ENCODE measurements at regions not wholly inside any gene's neighbourhood (a gene's known extent, or its start where the extent isn't known, plus 50 kb on each side); places are given as distances from the start of the nearest gene placed in this dataset.

DNA sequence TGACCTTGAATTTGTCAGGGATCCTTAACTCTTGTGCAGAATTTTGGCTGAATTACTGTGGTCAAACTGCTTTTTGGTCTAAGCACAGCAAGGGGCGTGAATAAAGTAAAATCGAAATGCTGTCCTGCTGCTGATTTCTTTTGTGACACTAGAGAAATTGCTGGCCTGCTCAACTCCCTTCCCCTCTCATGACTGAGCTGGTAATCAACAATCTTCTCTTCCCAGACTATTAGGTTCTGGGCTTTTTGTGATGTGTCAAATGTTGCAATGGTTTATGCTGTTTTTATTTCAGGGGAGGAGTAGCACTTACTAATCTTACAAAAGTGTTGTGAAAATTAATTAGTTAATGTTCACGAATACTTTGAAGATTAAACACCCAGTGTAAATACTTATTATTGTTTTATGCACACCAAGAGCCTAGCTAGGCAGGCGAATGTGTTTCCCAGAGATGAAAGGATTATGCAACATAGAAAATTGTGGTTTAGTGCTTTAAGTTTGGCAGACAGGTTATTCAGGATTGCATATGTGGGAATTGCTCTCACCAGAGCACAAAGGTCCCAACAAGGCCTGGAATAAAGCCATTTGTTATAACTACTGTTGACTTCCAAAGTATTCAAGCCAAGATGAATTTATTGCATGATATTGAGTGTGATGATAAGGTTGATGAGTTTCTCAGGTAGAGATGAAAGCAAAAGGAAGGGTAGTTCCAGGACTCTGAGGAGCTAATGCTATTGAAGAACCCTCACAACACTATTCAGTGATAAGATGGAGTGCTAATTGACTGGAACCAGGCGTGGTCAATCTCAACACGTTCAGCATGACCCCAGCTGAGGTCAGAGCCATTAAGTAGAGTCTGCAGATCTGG, 280.7 kb upstream of the ZNF608 start (continued):
- TF ChIP-seq GABPA (IDR thresholded peaks at IDR 0.05 in 1 of 2, conservative IDR thresholded peaks at IDR 0.05 in 1 of 2) (no peak), TAF1 (conservative IDR thresholded peaks at IDR 0.05) (no peak), FOXA2 (IDR thresholded peaks at IDR 0.05) (peak; percentile 71), JUND (IDR thresholded peaks at IDR 0.05) (peak; percentile 23 to 79), HNF4A (conservative IDR thresholded peaks at IDR 0.05) (peak; percentile 85 to 90), YY1 (IDR thresholded peaks at IDR 0.05) (peak; percentile 75), EGR1 (IDR thresholded peaks at IDR 0.05; ENCODE audit: low read depth in 2 of 2) (no peak)
- TF ChIP-seq, protein P1, sequence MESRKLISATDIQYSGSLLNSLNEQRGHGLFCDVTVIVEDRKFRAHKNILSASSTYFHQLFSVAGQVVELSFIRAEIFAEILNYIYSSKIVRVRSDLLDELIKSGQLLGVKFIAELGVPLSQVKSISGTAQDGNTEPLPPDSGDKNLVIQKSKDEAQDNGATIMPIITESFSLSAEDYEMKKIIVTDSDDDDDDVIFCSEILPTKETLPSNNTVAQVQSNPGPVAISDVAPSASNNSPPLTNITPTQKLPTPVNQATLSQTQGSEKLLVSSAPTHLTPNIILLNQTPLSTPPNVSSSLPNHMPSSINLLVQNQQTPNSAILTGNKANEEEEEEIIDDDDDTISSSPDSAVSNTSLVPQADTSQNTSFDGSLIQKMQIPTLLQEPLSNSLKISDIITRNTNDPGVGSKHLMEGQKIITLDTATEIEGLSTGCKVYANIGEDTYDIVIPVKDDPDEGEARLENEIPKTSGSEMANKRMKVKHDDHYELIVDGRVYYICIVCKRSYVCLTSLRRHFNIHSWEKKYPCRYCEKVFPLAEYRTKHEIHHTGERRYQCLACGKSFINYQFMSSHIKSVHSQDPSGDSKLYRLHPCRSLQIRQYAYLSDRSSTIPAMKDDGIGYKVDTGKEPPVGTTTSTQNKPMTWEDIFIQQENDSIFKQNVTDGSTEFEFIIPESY (IDR thresholded peaks at IDR 0.05) = peak; percentile 56

DNA sequence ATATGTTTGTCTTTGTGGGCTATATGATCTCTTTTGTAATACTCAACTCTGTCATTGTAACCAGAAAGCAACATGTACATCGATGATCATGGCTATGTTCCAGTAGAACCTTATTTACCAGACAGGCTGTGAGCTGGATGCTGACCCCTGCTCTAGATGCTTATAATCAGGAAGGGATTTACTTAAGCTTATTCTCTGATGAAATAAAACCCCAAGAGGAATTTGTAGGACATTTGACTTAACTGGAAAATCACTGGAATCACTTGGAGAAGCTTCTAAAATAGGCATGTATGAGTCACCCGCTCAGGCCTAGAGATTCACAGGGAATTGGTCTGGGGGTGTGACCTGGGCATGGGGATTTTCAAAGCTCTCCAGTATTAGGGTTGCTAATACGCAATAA, 285.8 kb upstream of the ZNF608 start:
- H3K9ac ChIP-seq (ENCODE audit: low read depth in 1 of 2, low read length in 2 of 2) = no peak overlapping the region
- H3K9me3 ChIP-seq (ENCODE audit: control insufficient read depth in 4 of 4, low read length in 3 of 4) = no peaks in the 10 kb centered on the region
- DNase-seq (ENCODE audit: low spot score) = no peak
- H3K4me1 ChIP-seq (ENCODE audit: control insufficient read depth in 4 of 4, insufficient read depth in 4 of 4, low read length in 3 of 4) = peaks cover 0 to 9% (median 5%) of the 10 kb centered on the region in 4 donors
- H3K27ac ChIP-seq (ENCODE audit: low read depth in 1 of 2, low read length in 2 of 2) = no peak overlapping the region
- no peaks in the 10 kb centered on the region for H3K36me3 ChIP-seq (ENCODE audit: control insufficient read depth in 4 of 4, insufficient read depth in 3 of 4, low read depth in 1 of 4, low read length in 3 of 4)
- 77% methylated on average over 3 of the region's 3 CpGs for WGBS
- H3K4me3 ChIP-seq (ENCODE audit: low read depth in 1 of 3, low read length in 3 of 3) = no peak overlapping the region
- no peaks in the 10 kb centered on the region for H3K27me3 ChIP-seq (ENCODE audit: control insufficient read depth in 4 of 4, insufficient read depth in 4 of 4, low read length in 3 of 4)
- no peak for TF ChIP-seq HNF4A (conservative IDR thresholded peaks at IDR 0.05)
- TF ChIP-seq TAF1 (conservative IDR thresholded peaks at IDR 0.05) = no peak
- TF ChIP-seq FOXA2 (IDR thresholded peaks at IDR 0.05) = no peak
- no peak for TF ChIP-seq EGR1 (IDR thresholded peaks at IDR 0.05; ENCODE audit: low read depth in 2 of 2)
- TF ChIP-seq FOXA1 (IDR thresholded peaks at IDR 0.05) = no peak
- TF ChIP-seq, protein P2, sequence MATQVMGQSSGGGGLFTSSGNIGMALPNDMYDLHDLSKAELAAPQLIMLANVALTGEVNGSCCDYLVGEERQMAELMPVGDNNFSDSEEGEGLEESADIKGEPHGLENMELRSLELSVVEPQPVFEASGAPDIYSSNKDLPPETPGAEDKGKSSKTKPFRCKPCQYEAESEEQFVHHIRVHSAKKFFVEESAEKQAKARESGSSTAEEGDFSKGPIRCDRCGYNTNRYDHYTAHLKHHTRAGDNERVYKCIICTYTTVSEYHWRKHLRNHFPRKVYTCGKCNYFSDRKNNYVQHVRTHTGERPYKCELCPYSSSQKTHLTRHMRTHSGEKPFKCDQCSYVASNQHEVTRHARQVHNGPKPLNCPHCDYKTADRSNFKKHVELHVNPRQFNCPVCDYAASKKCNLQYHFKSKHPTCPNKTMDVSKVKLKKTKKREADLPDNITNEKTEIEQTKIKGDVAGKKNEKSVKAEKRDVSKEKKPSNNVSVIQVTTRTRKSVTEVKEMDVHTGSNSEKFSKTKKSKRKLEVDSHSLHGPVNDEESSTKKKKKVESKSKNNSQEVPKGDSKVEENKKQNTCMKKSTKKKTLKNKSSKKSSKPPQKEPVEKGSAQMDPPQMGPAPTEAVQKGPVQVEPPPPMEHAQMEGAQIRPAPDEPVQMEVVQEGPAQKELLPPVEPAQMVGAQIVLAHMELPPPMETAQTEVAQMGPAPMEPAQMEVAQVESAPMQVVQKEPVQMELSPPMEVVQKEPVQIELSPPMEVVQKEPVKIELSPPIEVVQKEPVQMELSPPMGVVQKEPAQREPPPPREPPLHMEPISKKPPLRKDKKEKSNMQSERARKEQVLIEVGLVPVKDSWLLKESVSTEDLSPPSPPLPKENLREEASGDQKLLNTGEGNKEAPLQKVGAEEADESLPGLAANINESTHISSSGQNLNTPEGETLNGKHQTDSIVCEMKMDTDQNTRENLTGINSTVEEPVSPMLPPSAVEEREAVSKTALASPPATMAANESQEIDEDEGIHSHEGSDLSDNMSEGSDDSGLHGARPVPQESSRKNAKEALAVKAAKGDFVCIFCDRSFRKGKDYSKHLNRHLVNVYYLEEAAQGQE (IDR thresholded peaks at IDR 0.05) = no peak
- TF ChIP-seq YY1 (IDR thresholded peaks at IDR 0.05) = no peak
- no peak for TF ChIP-seq GABPA (IDR thresholded peaks at IDR 0.05 in 1 of 2, conservative IDR thresholded peaks at IDR 0.05 in 1 of 2)
- TF ChIP-seq, protein P1 (IDR thresholded peaks at IDR 0.05) = no peak
- no peak for TF ChIP-seq NR2F2 (IDR thresholded peaks at IDR 0.05)
- TF ChIP-seq SP1 (IDR thresholded peaks at IDR 0.05) = no peak
- TF ChIP-seq HNF4G (IDR thresholded peaks at IDR 0.05) = no peak
- TF ChIP-seq, protein P3, sequence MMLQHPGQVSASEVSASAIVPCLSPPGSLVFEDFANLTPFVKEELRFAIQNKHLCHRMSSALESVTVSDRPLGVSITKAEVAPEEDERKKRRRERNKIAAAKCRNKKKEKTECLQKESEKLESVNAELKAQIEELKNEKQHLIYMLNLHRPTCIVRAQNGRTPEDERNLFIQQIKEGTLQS (IDR thresholded peaks at IDR 0.05) = no peak
- TF ChIP-seq, protein P4, sequence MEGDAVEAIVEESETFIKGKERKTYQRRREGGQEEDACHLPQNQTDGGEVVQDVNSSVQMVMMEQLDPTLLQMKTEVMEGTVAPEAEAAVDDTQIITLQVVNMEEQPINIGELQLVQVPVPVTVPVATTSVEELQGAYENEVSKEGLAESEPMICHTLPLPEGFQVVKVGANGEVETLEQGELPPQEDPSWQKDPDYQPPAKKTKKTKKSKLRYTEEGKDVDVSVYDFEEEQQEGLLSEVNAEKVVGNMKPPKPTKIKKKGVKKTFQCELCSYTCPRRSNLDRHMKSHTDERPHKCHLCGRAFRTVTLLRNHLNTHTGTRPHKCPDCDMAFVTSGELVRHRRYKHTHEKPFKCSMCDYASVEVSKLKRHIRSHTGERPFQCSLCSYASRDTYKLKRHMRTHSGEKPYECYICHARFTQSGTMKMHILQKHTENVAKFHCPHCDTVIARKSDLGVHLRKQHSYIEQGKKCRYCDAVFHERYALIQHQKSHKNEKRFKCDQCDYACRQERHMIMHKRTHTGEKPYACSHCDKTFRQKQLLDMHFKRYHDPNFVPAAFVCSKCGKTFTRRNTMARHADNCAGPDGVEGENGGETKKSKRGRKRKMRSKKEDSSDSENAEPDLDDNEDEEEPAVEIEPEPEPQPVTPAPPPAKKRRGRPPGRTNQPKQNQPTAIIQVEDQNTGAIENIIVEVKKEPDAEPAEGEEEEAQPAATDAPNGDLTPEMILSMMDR (IDR thresholded peaks at IDR 0.05; ENCODE audit: low read depth, low read length, missing input control) = no peak
- no peak for TF ChIP-seq RXRA (IDR thresholded peaks at IDR 0.05)

Data from liver (tissue), 8 donors.